ENCODE measurements at regions not wholly inside any gene's neighbourhood (a gene's known extent, or its start where the extent isn't known, plus 50 kb on each side); places are given as distances from the start of the nearest gene placed in this dataset.
A peak's percentile ranks its signal among the peaks of the same experiment; 100 is the strongest.

GRCh38 chr3:170724599-170725280 is 138.9 kb upstream of the SLC7A14 start:
- FAIRE-seq = peak; percentile 42
- TF ChIP-seq POLR2AphosphoS5 (IDR thresholded peaks at IDR 0.05; ENCODE audit: low read depth, low read length) = no peak
- TF ChIP-seq POLR2A (IDR thresholded peaks at IDR 0.05; ENCODE audit: low read depth, low read length) = no peak
- TF ChIP-seq TAF1 (IDR thresholded peaks at IDR 0.05; ENCODE audit: borderline replicate concordance, low read depth, low read length) = no peak
- DNase-seq (ENCODE audit: insufficient read length) = no peak

DNA sequence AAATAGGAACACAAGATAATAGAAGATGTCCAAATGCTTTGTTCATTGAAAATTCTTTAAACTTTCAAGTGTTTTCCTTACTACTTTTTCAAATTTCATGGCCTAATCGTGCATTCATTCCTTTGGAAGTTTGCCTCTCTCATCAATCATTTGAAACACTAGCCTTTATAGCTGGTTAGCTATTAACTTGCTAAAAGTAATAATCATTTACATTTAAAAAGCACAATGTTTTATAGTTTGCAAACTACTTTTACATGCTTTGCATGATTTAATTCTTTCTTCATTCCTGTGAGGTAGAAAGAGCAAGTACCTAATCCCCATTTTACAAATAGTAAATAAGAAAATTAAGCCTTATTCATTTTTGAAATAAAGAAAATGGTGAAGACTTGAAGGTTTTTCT is 137.4 kb upstream of the SLC7A14 start:
- FAIRE-seq = no peak
- TF ChIP-seq TAF1 (IDR thresholded peaks at IDR 0.05; ENCODE audit: borderline replicate concordance, low read depth, low read length) = no peak
- no peak for TF ChIP-seq POLR2A (IDR thresholded peaks at IDR 0.05; ENCODE audit: low read depth, low read length)
- no peak for TF ChIP-seq POLR2AphosphoS5 (IDR thresholded peaks at IDR 0.05; ENCODE audit: low read depth, low read length)
- DNase-seq (ENCODE audit: insufficient read length) = no peak

DNA sequence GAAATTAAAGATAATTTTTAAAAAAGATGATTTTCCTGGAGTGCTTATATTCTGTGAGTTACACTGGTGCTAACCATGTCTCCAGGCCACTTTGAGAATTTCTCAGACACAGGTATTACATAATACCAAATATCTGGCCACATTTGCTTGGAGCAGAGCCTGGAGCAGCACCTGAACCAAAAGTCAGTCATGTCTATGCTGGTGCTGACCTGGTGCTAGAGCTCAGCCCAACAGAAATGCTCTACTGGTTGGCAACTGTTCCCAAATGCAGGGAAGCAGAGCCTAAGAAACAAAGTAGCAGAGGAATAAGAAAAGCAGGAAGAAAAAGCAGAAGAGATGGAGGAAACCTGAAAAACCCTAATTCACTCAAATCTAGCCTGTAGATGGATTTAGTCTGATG is 135.7 kb upstream of the SLC7A14 start:
- TF ChIP-seq POLR2AphosphoS5 (IDR thresholded peaks at IDR 0.05; ENCODE audit: low read depth, low read length) = no peak
- TF ChIP-seq TAF1 (IDR thresholded peaks at IDR 0.05; ENCODE audit: borderline replicate concordance, low read depth, low read length) = no peak
- TF ChIP-seq POLR2A (IDR thresholded peaks at IDR 0.05; ENCODE audit: low read depth, low read length) = no peak
- no peak for FAIRE-seq
- DNase-seq (ENCODE audit: insufficient read length) = no peak

GRCh38 chr3:170719300-170719699 is 133.4 kb upstream of the SLC7A14 start:
- no peak for DNase-seq (ENCODE audit: insufficient read length)
- no peak for TF ChIP-seq POLR2AphosphoS5 (IDR thresholded peaks at IDR 0.05; ENCODE audit: low read depth, low read length)
- no peak for TF ChIP-seq POLR2A (IDR thresholded peaks at IDR 0.05; ENCODE audit: low read depth, low read length)
- TF ChIP-seq TAF1 (IDR thresholded peaks at IDR 0.05; ENCODE audit: borderline replicate concordance, low read depth, low read length) = no peak
- FAIRE-seq = no peak

- TF ChIP-seq POLR2AphosphoS5 (IDR thresholded peaks at IDR 0.05; ENCODE audit: low read depth, low read length) (no peak), TAF1 (IDR thresholded peaks at IDR 0.05; ENCODE audit: borderline replicate concordance, low read depth, low read length) (no peak), POLR2A (IDR thresholded peaks at IDR 0.05; ENCODE audit: low read depth, low read length) (no peak)
- no peak for FAIRE-seq
- no peak for DNase-seq (ENCODE audit: insufficient read length)
Measured at GRCh38 chr3:170718848-170719247, 133.0 kb upstream of the SLC7A14 start.

DNA sequence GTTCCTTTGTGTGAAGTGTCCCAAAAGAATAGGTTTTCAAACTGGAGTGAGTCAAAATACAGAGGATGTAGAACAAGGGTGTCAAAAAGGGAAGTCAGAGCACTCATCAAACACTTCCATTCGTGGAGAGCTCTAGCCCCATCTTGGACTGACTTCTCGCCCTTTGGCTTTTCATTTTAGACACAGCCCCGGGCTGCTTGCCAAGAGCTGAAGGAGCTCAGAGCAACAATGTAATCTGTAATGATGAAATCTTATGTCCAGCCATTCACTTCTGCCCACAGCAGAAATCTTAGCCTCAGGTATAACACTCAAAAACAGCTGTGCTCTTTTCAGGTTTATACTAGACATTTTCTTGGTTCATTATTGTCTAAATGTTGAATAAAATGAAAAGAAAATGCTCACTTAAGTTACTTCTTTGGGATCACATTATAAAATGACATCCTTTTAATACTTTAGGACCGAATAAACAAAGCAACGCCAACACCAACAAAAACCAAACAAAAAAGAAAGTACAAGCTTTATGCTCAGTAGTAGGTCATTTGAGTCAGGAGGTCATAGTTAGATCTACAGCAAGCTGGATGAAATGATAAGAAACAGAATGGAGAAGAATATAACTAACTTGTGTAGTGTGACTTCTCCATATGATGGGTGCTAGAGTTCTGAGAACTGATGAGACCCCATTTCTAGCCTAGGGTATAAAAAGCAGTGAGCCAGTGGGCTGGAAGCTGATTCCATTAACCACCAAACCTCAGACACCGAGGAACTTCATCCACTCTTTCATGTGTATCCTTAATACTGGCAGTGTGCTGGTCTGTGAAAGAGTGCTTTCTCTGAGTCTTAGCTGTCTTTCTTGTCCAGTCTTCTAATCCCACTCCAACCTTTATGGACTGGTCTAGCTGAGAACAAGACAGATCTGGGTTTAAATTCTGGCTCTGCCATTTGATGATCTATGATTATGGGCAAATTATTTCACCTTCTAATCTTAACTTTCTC is 131.8 kb upstream of the SLC7A14 start:
- FAIRE-seq (no peak), DNase-seq (ENCODE audit: insufficient read length) (no peak)
- TF ChIP-seq POLR2A (IDR thresholded peaks at IDR 0.05; ENCODE audit: low read depth, low read length) = no peak

DNA sequence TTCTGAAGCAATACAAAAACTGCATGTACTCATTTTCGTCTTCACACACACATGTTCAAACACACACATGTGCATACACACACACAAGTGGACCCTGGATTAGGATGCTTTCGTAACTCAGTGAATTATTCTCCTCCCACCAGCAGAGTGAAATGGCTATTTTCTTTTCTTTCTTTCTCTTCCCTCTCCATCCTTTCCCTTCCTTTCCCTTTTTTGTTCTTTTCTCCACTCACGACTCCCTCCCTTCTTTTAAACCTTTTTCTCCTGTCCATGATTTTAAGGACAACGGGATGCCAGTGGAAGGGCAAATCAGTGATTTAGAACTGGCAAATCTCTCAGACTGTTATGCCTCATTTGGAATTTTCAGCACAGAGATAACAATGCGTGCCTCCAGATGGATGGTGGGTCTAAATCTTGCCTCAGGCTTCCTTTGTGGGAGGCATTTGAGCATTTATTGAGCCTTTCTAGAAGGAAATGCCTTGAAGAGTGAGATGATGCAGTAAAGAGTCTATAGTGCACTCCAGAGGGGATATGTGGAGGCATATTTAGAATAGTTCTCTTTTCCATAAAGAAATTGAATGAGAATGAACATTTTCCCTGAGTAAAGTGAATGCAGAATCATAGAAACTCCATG is 130.4 kb upstream of the SLC7A14 start:
- no peak for FAIRE-seq
- no peak for DNase-seq (ENCODE audit: insufficient read length)
- TF ChIP-seq TAF1 (IDR thresholded peaks at IDR 0.05; ENCODE audit: borderline replicate concordance, low read depth, low read length) (no peak), POLR2AphosphoS5 (IDR thresholded peaks at IDR 0.05; ENCODE audit: low read depth, low read length) (no peak), POLR2A (IDR thresholded peaks at IDR 0.05; ENCODE audit: low read depth, low read length) (no peak)

DNA sequence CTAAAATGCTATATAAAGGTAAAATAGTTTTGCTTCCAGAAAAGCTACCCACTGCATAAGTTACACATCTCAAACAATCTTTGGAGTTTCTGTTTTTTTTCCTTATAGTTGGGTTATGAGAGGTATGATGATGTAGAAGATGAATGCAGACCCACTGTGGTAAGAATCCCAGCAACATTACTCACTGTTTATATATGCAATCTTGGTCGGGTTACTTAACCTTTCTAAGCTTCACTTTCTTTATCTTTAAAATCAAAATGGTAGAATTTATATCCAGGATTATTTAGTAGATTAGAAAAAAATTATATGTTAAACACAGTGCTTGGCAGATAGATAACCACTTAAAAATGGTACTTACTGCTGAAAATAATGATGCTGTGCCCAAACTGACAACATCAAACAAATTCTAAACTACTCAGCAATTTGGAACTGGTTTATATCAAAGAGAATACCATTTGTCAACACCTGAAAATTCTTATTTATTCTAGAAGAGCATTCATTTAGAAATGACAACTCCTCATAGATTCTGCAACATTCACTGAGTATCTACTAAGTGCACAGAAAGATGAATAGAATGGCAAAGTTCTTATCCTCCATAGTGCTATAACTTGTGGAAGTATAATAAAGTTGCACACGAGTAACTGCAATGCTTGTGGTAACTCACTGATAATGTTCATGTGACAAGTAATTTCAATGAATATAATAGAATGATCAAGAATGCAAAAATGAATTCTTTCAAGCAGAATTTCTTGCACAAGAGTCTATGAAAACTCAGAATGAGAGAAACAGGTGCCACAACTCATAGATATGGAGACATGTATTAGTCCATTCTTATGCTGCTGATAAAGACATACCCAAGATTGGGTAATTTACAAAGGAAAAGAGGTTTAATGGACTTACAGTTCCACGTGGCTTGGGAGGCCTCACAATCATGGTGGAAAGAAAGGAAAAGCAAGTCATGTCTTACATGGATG is 129.0 kb upstream of the SLC7A14 start:
- no peak for DNase-seq (ENCODE audit: insufficient read length)
- no peak for TF ChIP-seq POLR2A (IDR thresholded peaks at IDR 0.05; ENCODE audit: low read depth, low read length)
- no peak for TF ChIP-seq TAF1 (IDR thresholded peaks at IDR 0.05; ENCODE audit: borderline replicate concordance, low read depth, low read length)
- no peak for TF ChIP-seq POLR2AphosphoS5 (IDR thresholded peaks at IDR 0.05; ENCODE audit: low read depth, low read length)
- no peak for FAIRE-seq

- FAIRE-seq (no peak), DNase-seq (ENCODE audit: insufficient read length) (no peak)
- no peak for TF ChIP-seq TAF1 (IDR thresholded peaks at IDR 0.05; ENCODE audit: borderline replicate concordance, low read depth, low read length)
- no peak for TF ChIP-seq POLR2AphosphoS5 (IDR thresholded peaks at IDR 0.05; ENCODE audit: low read depth, low read length)
- TF ChIP-seq POLR2A (IDR thresholded peaks at IDR 0.05; ENCODE audit: low read depth, low read length) = no peak
Measured at GRCh38 chr3:170714122-170714521, 128.2 kb upstream of the SLC7A14 start.

GRCh38 chr3:170713653-170714052 is 127.8 kb upstream of the SLC7A14 start:
- no peak for DNase-seq (ENCODE audit: insufficient read length)
- no peak for FAIRE-seq
- no peak for TF ChIP-seq POLR2AphosphoS5 (IDR thresholded peaks at IDR 0.05; ENCODE audit: low read depth, low read length)
- TF ChIP-seq POLR2A (IDR thresholded peaks at IDR 0.05; ENCODE audit: low read depth, low read length) = no peak
- TF ChIP-seq TAF1 (IDR thresholded peaks at IDR 0.05; ENCODE audit: borderline replicate concordance, low read depth, low read length) = no peak
